ENCODE measurements at regions not wholly inside any gene's neighbourhood (a gene's known extent, or its start where the extent isn't known, plus 50 kb on each side); places are given as distances from the start of the nearest gene placed in this dataset.

GRCh38 chr7:67731704-67732103 is 735.1 kb downstream of the TYW1 start:
- H3K36me3 ChIP-seq, result no peaks in the 10 kb centered on the region
- no peaks in the 10 kb centered on the region for H3K27me3 ChIP-seq
- H3K27ac ChIP-seq (replicated peaks in 1 of 4), result no peak overlapping the region
- DNase-seq (ENCODE audit: extremely low spot score), result no peak
- WGBS, result 74% methylated on average over 2 of the region's 2 CpGs
- no peak overlapping the region for H3K4me3 ChIP-seq
- H3K9me3 ChIP-seq, result no peaks in the 10 kb centered on the region
- TF ChIP-seq POLR2A (IDR thresholded peaks at IDR 0.05; ENCODE audit: low read depth) (no peak), POLR2AphosphoS5 (IDR thresholded peaks at IDR 0.05) (no peak), EP300 (IDR thresholded peaks at IDR 0.05) (no peak)
- TF ChIP-seq, protein P1, sequence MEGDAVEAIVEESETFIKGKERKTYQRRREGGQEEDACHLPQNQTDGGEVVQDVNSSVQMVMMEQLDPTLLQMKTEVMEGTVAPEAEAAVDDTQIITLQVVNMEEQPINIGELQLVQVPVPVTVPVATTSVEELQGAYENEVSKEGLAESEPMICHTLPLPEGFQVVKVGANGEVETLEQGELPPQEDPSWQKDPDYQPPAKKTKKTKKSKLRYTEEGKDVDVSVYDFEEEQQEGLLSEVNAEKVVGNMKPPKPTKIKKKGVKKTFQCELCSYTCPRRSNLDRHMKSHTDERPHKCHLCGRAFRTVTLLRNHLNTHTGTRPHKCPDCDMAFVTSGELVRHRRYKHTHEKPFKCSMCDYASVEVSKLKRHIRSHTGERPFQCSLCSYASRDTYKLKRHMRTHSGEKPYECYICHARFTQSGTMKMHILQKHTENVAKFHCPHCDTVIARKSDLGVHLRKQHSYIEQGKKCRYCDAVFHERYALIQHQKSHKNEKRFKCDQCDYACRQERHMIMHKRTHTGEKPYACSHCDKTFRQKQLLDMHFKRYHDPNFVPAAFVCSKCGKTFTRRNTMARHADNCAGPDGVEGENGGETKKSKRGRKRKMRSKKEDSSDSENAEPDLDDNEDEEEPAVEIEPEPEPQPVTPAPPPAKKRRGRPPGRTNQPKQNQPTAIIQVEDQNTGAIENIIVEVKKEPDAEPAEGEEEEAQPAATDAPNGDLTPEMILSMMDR (IDR thresholded peaks at IDR 0.05), result no peak
- intact Hi-C loops (cut with DNase I), result no loop called here
- H3K4me1 ChIP-seq, result no peaks in the 10 kb centered on the region

- Histone ChIP-seq H3K27me3 (no peaks in the 10 kb centered on the region), H3K4me3 (no peak overlapping the region), H3K27ac (replicated peaks in 1 of 4) (no peak overlapping the region), H3K9me3 (no peaks in the 10 kb centered on the region), H3K36me3 (no peaks in the 10 kb centered on the region), H3K4me1 (no peaks in the 10 kb centered on the region)
- 94% methylated on average over 1 of the region's 1 CpG for WGBS
- TF ChIP-seq EP300 (IDR thresholded peaks at IDR 0.05), result no peak
- no peak for TF ChIP-seq POLR2A (IDR thresholded peaks at IDR 0.05; ENCODE audit: low read depth)
- TF ChIP-seq, protein P1 (IDR thresholded peaks at IDR 0.05), result no peak
- TF ChIP-seq POLR2AphosphoS5 (IDR thresholded peaks at IDR 0.05), result no peak
- intact Hi-C loops (cut with DNase I), result no loop called here
- DNase-seq (ENCODE audit: extremely low spot score), result no peak
Observed at GRCh38 chr7:67732898-67733297, 736.3 kb downstream of the TYW1 start.

GRCh38 chr7:67738145-67738544 is 741.5 kb downstream of the TYW1 start:
- peaks cover 0 to 11% (median 8%) of the 10 kb centered on the region in 4 donors for H3K4me1 ChIP-seq
- H3K4me3 ChIP-seq, result no peak overlapping the region
- no peaks in the 10 kb centered on the region for H3K27me3 ChIP-seq
- peak overlapping the region in 2 of 4 donors; percentile 48 to 61 for H3K27ac ChIP-seq (replicated peaks in 1 of 4)
- H3K9me3 ChIP-seq, result no peaks in the 10 kb centered on the region
- intact Hi-C loops (cut with DNase I), result no loop called here
- WGBS, result 82% methylated on average over 3 of the region's 3 CpGs
- TF ChIP-seq EP300 (IDR thresholded peaks at IDR 0.05), result no peak
- no peak for TF ChIP-seq POLR2A (IDR thresholded peaks at IDR 0.05; ENCODE audit: low read depth)
- TF ChIP-seq, protein P1 (IDR thresholded peaks at IDR 0.05), result no peak
- no peak for TF ChIP-seq POLR2AphosphoS5 (IDR thresholded peaks at IDR 0.05)
- no peaks in the 10 kb centered on the region for H3K36me3 ChIP-seq
- DNase-seq (ENCODE audit: extremely low spot score), result no peak

- no peak for TF ChIP-seq POLR2A (IDR thresholded peaks at IDR 0.05; ENCODE audit: low read depth)
- TF ChIP-seq, protein P1 (IDR thresholded peaks at IDR 0.05), result no peak
- TF ChIP-seq EP300 (IDR thresholded peaks at IDR 0.05), result peak; percentile 64
- TF ChIP-seq POLR2AphosphoS5 (IDR thresholded peaks at IDR 0.05), result peak; percentile 79 to 85
- 41% methylated on average over 6 of the region's 6 CpGs for WGBS
- no peaks in the 10 kb centered on the region for H3K36me3 ChIP-seq
- no peaks in the 10 kb centered on the region for H3K9me3 ChIP-seq
- DNase-seq (ENCODE audit: extremely low spot score), result no peak
- H3K4me1 ChIP-seq, result peaks cover 0 to 11% (median 8%) of the 10 kb centered on the region in 4 donors
- no peaks in the 10 kb centered on the region for H3K27me3 ChIP-seq
- H3K4me3 ChIP-seq, result no peak overlapping the region
- H3K27ac ChIP-seq (replicated peaks in 1 of 4), result peak overlapping the region in 2 of 4 donors; percentile 48 to 61
- intact Hi-C loops (cut with DNase I), result no loop called here
Observed at GRCh38 chr7:67738958-67739357, 742.3 kb downstream of the TYW1 start.

DNA sequence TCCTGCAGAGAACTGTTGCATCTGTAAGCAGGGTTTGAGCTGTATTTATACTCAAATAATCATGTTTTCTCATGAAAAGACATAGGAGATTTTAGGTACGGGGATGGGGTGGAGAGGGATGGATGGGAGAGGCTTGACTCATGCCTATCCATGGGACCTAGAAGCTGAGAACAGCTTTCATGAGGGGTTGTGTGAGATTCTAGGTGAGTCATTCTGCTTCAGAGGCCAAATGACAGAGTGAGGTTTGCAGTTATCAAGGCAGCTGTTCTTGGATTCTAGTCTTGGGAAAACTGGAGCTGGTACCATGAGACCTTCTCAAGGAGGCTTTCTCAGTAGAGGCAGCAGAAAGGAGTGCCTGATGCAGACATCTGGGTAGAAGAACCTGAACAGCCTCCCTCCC is 746.9 kb downstream of the TYW1 start:
- Histone ChIP-seq H3K4me1 (peaks cover 0 to 8% (median 5%) of the 10 kb centered on the region in 4 donors), H3K36me3 (no peaks in the 10 kb centered on the region), H3K27ac (replicated peaks in 1 of 4) (no peak overlapping the region), H3K9me3 (no peaks in the 10 kb centered on the region), H3K4me3 (no peak overlapping the region), H3K27me3 (no peaks in the 10 kb centered on the region)
- DNase-seq (ENCODE audit: extremely low spot score), result no peak
- TF ChIP-seq POLR2A (IDR thresholded peaks at IDR 0.05; ENCODE audit: low read depth) (no peak), POLR2AphosphoS5 (IDR thresholded peaks at IDR 0.05) (no peak), EP300 (IDR thresholded peaks at IDR 0.05) (no peak)
- TF ChIP-seq, protein P1 (IDR thresholded peaks at IDR 0.05), result no peak
- intact Hi-C loops (cut with DNase I), result no loop called here
- 96% methylated on average over 1 of the region's 1 CpG for WGBS

Data from esophagus muscularis mucosa (tissue), 4 donors.